ENCODE measurements at regions not wholly inside any gene's neighbourhood (a gene's known extent, or its start where the extent isn't known, plus 50 kb on each side); places are given as distances from the start of the nearest gene placed in this dataset.

DNA sequence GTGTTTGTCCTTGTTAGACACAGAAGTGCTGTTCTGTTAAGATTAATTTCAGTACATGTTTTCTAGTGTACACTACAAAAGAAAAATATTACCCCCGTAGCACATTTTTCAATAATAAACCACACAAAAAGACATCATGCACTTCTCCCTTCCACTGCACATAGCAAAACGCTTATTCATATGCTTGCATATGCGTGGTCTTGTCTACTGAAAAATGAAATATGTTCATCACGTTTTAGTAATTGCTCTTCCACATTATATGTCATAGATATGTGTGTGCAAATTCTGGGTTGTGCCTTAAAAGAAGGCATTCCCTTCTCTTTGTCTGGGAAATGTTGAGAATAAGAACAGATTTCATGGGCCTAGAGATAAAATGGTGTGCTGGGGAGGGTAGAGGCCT lies 353.9 kb downstream of the NSUN3 start:
- Histone ChIP-seq H3K9ac (ENCODE audit: low read length in 5 of 5) (no peak overlapping the region), H3K9me3 (ENCODE audit: control insufficient read depth in 5 of 5, low read length in 5 of 5) (peaks cover 0 to 4% (median 0%) of the 10 kb centered on the region in 5 donors), H3K27ac (ENCODE audit: low read depth, low read length) (no peak overlapping the region), H3K4me1 (ENCODE audit: control insufficient read depth in 5 of 5, insufficient read depth in 5 of 5, low read length in 5 of 5) (peaks cover 0 to 9% (median 0%) of the 10 kb centered on the region in 5 donors), H3K36me3 (ENCODE audit: control insufficient read depth in 5 of 5, insufficient read depth in 5 of 5, low read length in 5 of 5) (no peaks in the 10 kb centered on the region), H3K27me3 (ENCODE audit: control insufficient read depth in 5 of 5, insufficient read depth in 4 of 5, low read length in 5 of 5) (no peaks in the 10 kb centered on the region), H3K4me3 (ENCODE audit: low read depth in 1 of 5, low read length in 5 of 5) (no peak overlapping the region)

- Histone ChIP-seq H3K36me3 (ENCODE audit: control insufficient read depth in 5 of 5, insufficient read depth in 5 of 5, low read length in 5 of 5) (no peaks in the 10 kb centered on the region), H3K9ac (ENCODE audit: low read length in 5 of 5) (no peak overlapping the region), H3K9me3 (ENCODE audit: control insufficient read depth in 5 of 5, low read length in 5 of 5) (peaks cover 0 to 4% (median 0%) of the 10 kb centered on the region in 5 donors), H3K4me1 (ENCODE audit: control insufficient read depth in 5 of 5, insufficient read depth in 5 of 5, low read length in 5 of 5) (peaks cover 0 to 9% (median 0%) of the 10 kb centered on the region in 5 donors), H3K4me3 (ENCODE audit: low read depth in 1 of 5, low read length in 5 of 5) (no peak overlapping the region), H3K27ac (ENCODE audit: low read depth, low read length) (no peak overlapping the region), H3K27me3 (ENCODE audit: control insufficient read depth in 5 of 5, insufficient read depth in 4 of 5, low read length in 5 of 5) (no peaks in the 10 kb centered on the region)
Measured at GRCh38 chr3:94417963-94418455, 355.1 kb downstream of the NSUN3 start.

- Histone ChIP-seq H3K27ac (ENCODE audit: low read depth, low read length) (no peak overlapping the region), H3K9me3 (ENCODE audit: control insufficient read depth in 5 of 5, low read length in 5 of 5) (peaks cover 0 to 4% (median 0%) of the 10 kb centered on the region in 5 donors), H3K36me3 (ENCODE audit: control insufficient read depth in 5 of 5, insufficient read depth in 5 of 5, low read length in 5 of 5) (no peaks in the 10 kb centered on the region), H3K4me1 (ENCODE audit: control insufficient read depth in 5 of 5, insufficient read depth in 5 of 5, low read length in 5 of 5) (no peaks in the 10 kb centered on the region), H3K4me3 (ENCODE audit: low read depth in 1 of 5, low read length in 5 of 5) (no peak overlapping the region), H3K27me3 (ENCODE audit: control insufficient read depth in 5 of 5, insufficient read depth in 4 of 5, low read length in 5 of 5) (no peaks in the 10 kb centered on the region), H3K9ac (ENCODE audit: low read length in 5 of 5) (no peak overlapping the region)
Measured at GRCh38 chr3:94420931-94421330, 358.1 kb downstream of the NSUN3 start.

DNA sequence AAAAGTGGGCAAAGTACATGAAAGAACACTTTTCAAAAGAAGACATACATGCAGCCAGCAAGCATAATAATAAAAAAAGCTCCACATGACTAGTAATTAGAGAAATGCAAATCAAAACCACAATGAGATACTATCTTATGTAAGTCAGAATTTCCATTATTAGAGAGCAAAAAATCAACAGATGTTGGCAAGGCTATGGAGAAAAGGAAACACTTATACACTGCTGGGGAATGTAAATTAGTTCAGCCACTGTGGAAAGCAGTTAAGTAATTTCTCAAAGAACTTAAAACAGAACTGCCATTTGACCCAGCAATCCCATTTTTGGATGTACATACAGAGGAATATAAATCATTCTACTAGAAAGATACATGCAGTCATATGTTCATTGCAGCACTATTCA lies 360.7 kb downstream of the NSUN3 start:
- H3K36me3 ChIP-seq (ENCODE audit: control insufficient read depth in 5 of 5, insufficient read depth in 5 of 5, low read length in 5 of 5): no peaks in the 10 kb centered on the region
- H3K9ac ChIP-seq (ENCODE audit: low read length in 5 of 5): no peak overlapping the region
- H3K27ac ChIP-seq (ENCODE audit: low read depth, low read length): no peak overlapping the region
- H3K9me3 ChIP-seq (ENCODE audit: control insufficient read depth in 5 of 5, low read length in 5 of 5): peaks cover 0 to 5% (median 3%) of the 10 kb centered on the region in 5 donors
- H3K4me1 ChIP-seq (ENCODE audit: control insufficient read depth in 5 of 5, insufficient read depth in 5 of 5, low read length in 5 of 5): no peaks in the 10 kb centered on the region
- no peak overlapping the region for H3K4me3 ChIP-seq (ENCODE audit: low read depth in 1 of 5, low read length in 5 of 5)
- no peaks in the 10 kb centered on the region for H3K27me3 ChIP-seq (ENCODE audit: control insufficient read depth in 5 of 5, insufficient read depth in 4 of 5, low read length in 5 of 5)

DNA sequence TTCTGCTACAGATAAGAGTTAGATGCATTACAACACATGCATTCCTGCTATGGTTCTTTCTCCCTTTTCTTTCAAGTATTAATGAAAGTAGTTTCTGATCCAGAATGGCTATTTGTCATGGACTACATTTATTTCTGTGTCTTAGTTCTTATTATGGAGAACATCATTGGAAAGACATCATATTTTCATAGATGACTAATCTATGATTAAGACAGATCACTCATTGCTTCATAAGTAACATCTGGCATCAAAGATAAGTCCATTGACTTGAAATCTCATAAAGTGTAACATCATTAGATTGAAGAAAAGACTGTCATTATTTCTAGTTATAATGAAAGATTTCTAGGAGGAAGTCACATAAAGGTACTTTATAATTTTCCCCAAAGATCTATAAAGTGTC lies 366.7 kb downstream of the NSUN3 start:
- peaks cover 0 to 16% (median 0%) of the 10 kb centered on the region in 5 donors for H3K4me1 ChIP-seq (ENCODE audit: control insufficient read depth in 5 of 5, insufficient read depth in 5 of 5, low read length in 5 of 5)
- no peaks in the 10 kb centered on the region for H3K27me3 ChIP-seq (ENCODE audit: control insufficient read depth in 5 of 5, insufficient read depth in 4 of 5, low read length in 5 of 5)

GRCh38 chr3:94431876-94432570 lies 369.2 kb downstream of the NSUN3 start:
- Histone ChIP-seq H3K27me3 (ENCODE audit: control insufficient read depth in 5 of 5, insufficient read depth in 4 of 5, low read length in 5 of 5) (no peaks in the 10 kb centered on the region), H3K4me1 (ENCODE audit: control insufficient read depth in 5 of 5, insufficient read depth in 5 of 5, low read length in 5 of 5) (peaks cover 0 to 16% (median 0%) of the 10 kb centered on the region in 5 donors), H3K9me3 (ENCODE audit: control insufficient read depth in 5 of 5, low read length in 5 of 5) (no peaks in the 10 kb centered on the region), H3K9ac (ENCODE audit: low read length in 5 of 5) (no peak overlapping the region), H3K36me3 (ENCODE audit: control insufficient read depth in 5 of 5, insufficient read depth in 5 of 5, low read length in 5 of 5) (no peaks in the 10 kb centered on the region), H3K27ac (ENCODE audit: low read depth, low read length) (no peak overlapping the region), H3K4me3 (ENCODE audit: low read depth in 1 of 5, low read length in 5 of 5) (no peak overlapping the region)

More for the DNA sequence above, 366.7 kb downstream of the NSUN3 start:
- no peak overlapping the region for H3K9ac ChIP-seq (ENCODE audit: low read length in 5 of 5)
- H3K9me3 ChIP-seq (ENCODE audit: control insufficient read depth in 5 of 5, low read length in 5 of 5): peaks cover 0 to 4% (median 0%) of the 10 kb centered on the region in 5 donors
- no peak overlapping the region for H3K4me3 ChIP-seq (ENCODE audit: low read depth in 1 of 5, low read length in 5 of 5)
- no peak overlapping the region for H3K27ac ChIP-seq (ENCODE audit: low read depth, low read length)
- no peaks in the 10 kb centered on the region for H3K36me3 ChIP-seq (ENCODE audit: control insufficient read depth in 5 of 5, insufficient read depth in 5 of 5, low read length in 5 of 5)

DNA sequence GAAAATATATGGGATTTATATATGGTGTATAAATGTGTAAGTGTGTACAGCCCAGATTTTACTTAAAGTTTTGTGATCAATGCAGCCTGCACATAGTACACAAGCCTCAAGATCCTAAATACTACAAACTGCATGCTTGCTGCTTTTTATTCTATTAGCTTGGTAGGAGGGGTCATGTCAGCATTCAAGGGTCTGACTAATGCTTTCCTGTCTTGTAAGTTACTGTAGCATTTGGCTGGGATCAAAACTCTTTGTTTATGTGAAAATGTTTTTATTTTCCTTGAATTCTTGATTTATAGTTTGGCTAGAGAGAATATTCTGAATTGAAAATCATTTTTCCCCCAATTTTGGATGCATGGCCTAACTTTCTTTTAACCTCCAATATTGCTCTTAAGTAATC lies 370.9 kb downstream of the NSUN3 start:
- H3K27me3 ChIP-seq (ENCODE audit: control insufficient read depth in 5 of 5, insufficient read depth in 4 of 5, low read length in 5 of 5): no peaks in the 10 kb centered on the region

GRCh38 chr3:94440767-94441493 lies 378.1 kb downstream of the NSUN3 start:
- Histone ChIP-seq H3K9ac (ENCODE audit: low read length in 5 of 5) (no peak overlapping the region), H3K4me3 (ENCODE audit: low read depth in 1 of 5, low read length in 5 of 5) (no peak overlapping the region), H3K9me3 (ENCODE audit: control insufficient read depth in 5 of 5, low read length in 5 of 5) (peaks cover 0 to 5% (median 0%) of the 10 kb centered on the region in 5 donors), H3K4me1 (ENCODE audit: control insufficient read depth in 5 of 5, insufficient read depth in 5 of 5, low read length in 5 of 5) (peaks cover 0 to 10% (median 0%) of the 10 kb centered on the region in 5 donors), H3K27me3 (ENCODE audit: control insufficient read depth in 5 of 5, insufficient read depth in 4 of 5, low read length in 5 of 5) (no peaks in the 10 kb centered on the region), H3K36me3 (ENCODE audit: control insufficient read depth in 5 of 5, insufficient read depth in 5 of 5, low read length in 5 of 5) (no peaks in the 10 kb centered on the region), H3K27ac (ENCODE audit: low read depth, low read length) (no peak overlapping the region)

More for the DNA sequence above, 370.9 kb downstream of the NSUN3 start:
- H3K36me3 ChIP-seq (ENCODE audit: control insufficient read depth in 5 of 5, insufficient read depth in 5 of 5, low read length in 5 of 5): no peaks in the 10 kb centered on the region
- no peak overlapping the region for H3K9ac ChIP-seq (ENCODE audit: low read length in 5 of 5)
- H3K4me1 ChIP-seq (ENCODE audit: control insufficient read depth in 5 of 5, insufficient read depth in 5 of 5, low read length in 5 of 5): peaks cover 0 to 16% (median 0%) of the 10 kb centered on the region in 5 donors
- no peaks in the 10 kb centered on the region for H3K9me3 ChIP-seq (ENCODE audit: control insufficient read depth in 5 of 5, low read length in 5 of 5)
- H3K27ac ChIP-seq (ENCODE audit: low read depth, low read length): no peak overlapping the region
- no peak overlapping the region for H3K4me3 ChIP-seq (ENCODE audit: low read depth in 1 of 5, low read length in 5 of 5)

DNA sequence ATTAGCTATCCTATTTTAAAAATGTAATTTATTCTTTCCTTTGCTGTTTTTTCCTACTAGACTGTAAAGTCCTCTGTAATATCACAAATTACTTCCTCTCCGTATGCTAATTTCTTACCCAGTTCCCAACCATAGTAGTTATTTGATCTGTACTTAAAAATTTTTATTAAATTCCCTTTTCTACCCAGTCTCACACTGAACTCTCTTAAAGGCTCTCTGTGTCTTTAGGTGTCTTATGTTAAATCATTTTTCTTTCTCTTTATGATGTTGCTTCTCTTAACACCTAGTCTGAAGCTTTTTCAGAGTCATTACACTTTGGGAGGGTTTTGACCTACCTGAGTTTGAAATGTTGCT lies 378.6 kb downstream of the NSUN3 start:
- Histone ChIP-seq H3K4me1 (ENCODE audit: control insufficient read depth in 5 of 5, insufficient read depth in 5 of 5, low read length in 5 of 5) (peaks cover 0 to 10% (median 0%) of the 10 kb centered on the region in 5 donors), H3K36me3 (ENCODE audit: control insufficient read depth in 5 of 5, insufficient read depth in 5 of 5, low read length in 5 of 5) (no peaks in the 10 kb centered on the region), H3K27me3 (ENCODE audit: control insufficient read depth in 5 of 5, insufficient read depth in 4 of 5, low read length in 5 of 5) (no peaks in the 10 kb centered on the region), H3K4me3 (ENCODE audit: low read depth in 1 of 5, low read length in 5 of 5) (no peak overlapping the region), H3K9me3 (ENCODE audit: control insufficient read depth in 5 of 5, low read length in 5 of 5) (peaks cover 0 to 5% (median 0%) of the 10 kb centered on the region in 5 donors), H3K9ac (ENCODE audit: low read length in 5 of 5) (no peak overlapping the region), H3K27ac (ENCODE audit: low read depth, low read length) (no peak overlapping the region)

DNA sequence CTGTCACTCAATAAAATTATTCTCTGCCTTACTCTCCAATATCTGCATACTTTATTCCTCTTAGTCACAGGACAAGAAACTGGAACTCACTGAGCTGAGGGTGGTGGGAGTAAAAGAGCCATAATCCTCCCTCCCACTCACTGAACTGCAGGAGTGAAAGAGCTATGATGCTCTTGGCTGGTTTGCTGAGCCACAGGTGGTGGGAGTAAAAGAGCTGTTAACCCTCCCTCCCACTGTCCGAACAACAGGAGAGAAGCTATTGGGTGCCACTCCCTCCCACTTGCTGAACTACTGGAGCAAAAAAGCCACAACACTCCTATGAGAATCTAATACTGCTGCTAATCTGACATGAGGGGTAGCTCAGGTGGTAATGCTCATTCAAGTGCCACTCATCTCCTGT lies 391.0 kb downstream of the NSUN3 start:
- no peak overlapping the region for H3K27ac ChIP-seq (ENCODE audit: low read depth, low read length)
- no peak overlapping the region for H3K9ac ChIP-seq (ENCODE audit: low read length in 5 of 5)
- no peaks in the 10 kb centered on the region for H3K36me3 ChIP-seq (ENCODE audit: control insufficient read depth in 5 of 5, insufficient read depth in 5 of 5, low read length in 5 of 5)
- no peaks in the 10 kb centered on the region for H3K9me3 ChIP-seq (ENCODE audit: control insufficient read depth in 5 of 5, low read length in 5 of 5)
- no peak overlapping the region for H3K4me3 ChIP-seq (ENCODE audit: low read depth in 1 of 5, low read length in 5 of 5)
- H3K4me1 ChIP-seq (ENCODE audit: control insufficient read depth in 5 of 5, insufficient read depth in 5 of 5, low read length in 5 of 5): peaks cover 0 to 4% (median 0%) of the 10 kb centered on the region in 5 donors
- H3K27me3 ChIP-seq (ENCODE audit: control insufficient read depth in 5 of 5, insufficient read depth in 4 of 5, low read length in 5 of 5): no peaks in the 10 kb centered on the region

Data from subcutaneous abdominal adipose tissue (tissue), 5 donors.